ENCODE measurements at regions not wholly inside any gene's neighbourhood (a gene's known extent, or its start where the extent isn't known, plus 50 kb on each side); places are given as distances from the start of the nearest gene placed in this dataset.

DNA sequence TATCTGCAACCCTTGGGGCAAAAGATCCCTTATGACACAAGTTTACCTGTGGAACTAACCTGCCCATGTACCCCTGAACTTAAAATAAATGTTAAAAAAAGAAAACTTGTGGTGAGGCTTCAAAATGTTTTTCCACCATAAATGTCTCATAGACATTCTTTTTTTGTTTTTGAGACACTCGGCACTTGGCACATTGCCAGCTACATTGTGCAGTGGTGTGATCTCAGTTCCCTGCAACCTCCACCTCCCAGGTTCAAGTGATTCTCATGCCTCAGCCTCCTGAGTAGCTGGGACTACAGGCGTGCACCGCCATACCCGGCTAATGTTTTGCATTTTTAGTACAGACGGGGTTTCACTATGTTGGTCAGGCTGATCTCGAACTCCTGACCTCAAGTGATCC lies 528.9 kb upstream of the CXorf51A start:
- Histone ChIP-seq H3K27ac (ENCODE audit: low read depth, low read length, poor library complexity, severe bottlenecking) (no peak overlapping the region), H3K4me3 (ENCODE audit: low read depth, low read length, poor library complexity, severe bottlenecking) (no peak overlapping the region), H3K9me3 (ENCODE audit: low read length) (no peaks in the 10 kb centered on the region), H4K20me1 (ENCODE audit: insufficient read depth, low read length) (no peaks in the 10 kb centered on the region), H3K36me3 (ENCODE audit: insufficient read depth, low read length) (no peaks in the 10 kb centered on the region), H3K79me2 (ENCODE audit: insufficient read depth, low read length) (no peaks in the 10 kb centered on the region), H2AFZ (ENCODE audit: low read length) (no peak overlapping the region), H3F3A (ENCODE audit: insufficient read depth, low read length) (no peaks in the 10 kb centered on the region), H3K4me1 (ENCODE audit: insufficient read depth, low read length, severe bottlenecking) (no peaks in the 10 kb centered on the region), H3K9me2 (ENCODE audit: low read depth, low read length) (no peaks in the 10 kb centered on the region), H3K9ac (ENCODE audit: low read length) (no peak overlapping the region), H3K4me2 (ENCODE audit: low read length) (no peak overlapping the region), H3K27me3 (ENCODE audit: insufficient read depth, low read length) (no peaks in the 10 kb centered on the region)
- TF ChIP-seq, protein P1, sequence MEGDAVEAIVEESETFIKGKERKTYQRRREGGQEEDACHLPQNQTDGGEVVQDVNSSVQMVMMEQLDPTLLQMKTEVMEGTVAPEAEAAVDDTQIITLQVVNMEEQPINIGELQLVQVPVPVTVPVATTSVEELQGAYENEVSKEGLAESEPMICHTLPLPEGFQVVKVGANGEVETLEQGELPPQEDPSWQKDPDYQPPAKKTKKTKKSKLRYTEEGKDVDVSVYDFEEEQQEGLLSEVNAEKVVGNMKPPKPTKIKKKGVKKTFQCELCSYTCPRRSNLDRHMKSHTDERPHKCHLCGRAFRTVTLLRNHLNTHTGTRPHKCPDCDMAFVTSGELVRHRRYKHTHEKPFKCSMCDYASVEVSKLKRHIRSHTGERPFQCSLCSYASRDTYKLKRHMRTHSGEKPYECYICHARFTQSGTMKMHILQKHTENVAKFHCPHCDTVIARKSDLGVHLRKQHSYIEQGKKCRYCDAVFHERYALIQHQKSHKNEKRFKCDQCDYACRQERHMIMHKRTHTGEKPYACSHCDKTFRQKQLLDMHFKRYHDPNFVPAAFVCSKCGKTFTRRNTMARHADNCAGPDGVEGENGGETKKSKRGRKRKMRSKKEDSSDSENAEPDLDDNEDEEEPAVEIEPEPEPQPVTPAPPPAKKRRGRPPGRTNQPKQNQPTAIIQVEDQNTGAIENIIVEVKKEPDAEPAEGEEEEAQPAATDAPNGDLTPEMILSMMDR (IDR thresholded peaks at IDR 0.05; ENCODE audit: low read length): no peak
- no peak for TF ChIP-seq EZH2 (IDR thresholded peaks at IDR 0.05; ENCODE audit: borderline replicate concordance, low read length)

DNA sequence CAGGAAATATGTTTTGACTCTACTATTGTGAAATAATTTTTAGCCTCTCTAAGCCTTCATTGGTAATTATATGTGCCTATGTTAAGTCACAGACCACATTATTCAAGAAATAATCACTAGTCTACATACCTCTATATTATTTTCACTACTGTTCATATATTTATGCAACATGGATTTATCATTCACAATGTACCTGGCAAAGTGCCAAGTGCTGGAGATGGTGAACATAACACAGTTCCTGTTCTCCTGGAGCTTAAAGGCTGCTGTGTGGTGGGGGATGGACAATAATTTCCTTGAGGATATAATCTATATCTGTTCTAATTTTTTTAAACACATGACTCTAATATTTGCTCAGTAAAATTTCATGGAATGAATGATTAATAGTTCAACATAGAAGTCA lies 527.7 kb upstream of the CXorf51A start:
- Histone ChIP-seq H3K27me3 (ENCODE audit: insufficient read depth, low read length) (no peaks in the 10 kb centered on the region), H3K4me1 (ENCODE audit: insufficient read depth, low read length, severe bottlenecking) (no peaks in the 10 kb centered on the region), H3F3A (ENCODE audit: insufficient read depth, low read length) (no peaks in the 10 kb centered on the region), H3K4me2 (ENCODE audit: low read length) (no peak overlapping the region), H4K20me1 (ENCODE audit: insufficient read depth, low read length) (no peaks in the 10 kb centered on the region), H3K27ac (ENCODE audit: low read depth, low read length, poor library complexity, severe bottlenecking) (no peak overlapping the region), H3K9ac (ENCODE audit: low read length) (no peak overlapping the region), H3K79me2 (ENCODE audit: insufficient read depth, low read length) (no peaks in the 10 kb centered on the region), H3K4me3 (ENCODE audit: low read depth, low read length, poor library complexity, severe bottlenecking) (no peak overlapping the region), H2AFZ (ENCODE audit: low read length) (no peak overlapping the region), H3K9me3 (ENCODE audit: low read length) (no peaks in the 10 kb centered on the region), H3K36me3 (ENCODE audit: insufficient read depth, low read length) (no peaks in the 10 kb centered on the region), H3K9me2 (ENCODE audit: low read depth, low read length) (no peaks in the 10 kb centered on the region)
- TF ChIP-seq EZH2 (IDR thresholded peaks at IDR 0.05; ENCODE audit: borderline replicate concordance, low read length): no peak
- TF ChIP-seq, protein P1 (IDR thresholded peaks at IDR 0.05; ENCODE audit: low read length): no peak

DNA sequence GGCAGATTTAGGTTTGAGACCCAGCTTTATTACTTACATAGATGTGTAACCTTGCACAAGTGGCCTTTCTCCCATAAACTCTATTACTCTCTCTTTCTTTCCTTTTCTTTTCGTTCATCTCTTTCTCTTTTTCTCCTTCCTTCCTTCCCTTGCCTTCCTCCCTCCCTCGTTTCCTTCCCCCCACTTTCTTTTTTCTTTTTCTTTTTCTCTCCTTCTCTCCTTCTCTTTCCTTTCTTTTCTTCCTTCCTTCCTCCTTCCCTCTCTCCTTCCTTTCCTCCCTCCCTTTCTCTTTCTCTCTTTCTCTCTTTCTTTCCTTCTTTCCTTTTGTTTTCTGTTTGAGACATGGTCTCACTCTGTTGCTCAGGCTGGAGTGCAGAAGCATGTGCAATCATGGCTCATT lies 526.4 kb upstream of the CXorf51A start:
- Histone ChIP-seq H3K27ac (ENCODE audit: low read depth, low read length, poor library complexity, severe bottlenecking) (no peak overlapping the region), H2AFZ (ENCODE audit: low read length) (no peak overlapping the region), H3K4me3 (ENCODE audit: low read depth, low read length, poor library complexity, severe bottlenecking) (no peak overlapping the region), H3K79me2 (ENCODE audit: insufficient read depth, low read length) (no peaks in the 10 kb centered on the region), H3K9me3 (ENCODE audit: low read length) (no peaks in the 10 kb centered on the region), H3F3A (ENCODE audit: insufficient read depth, low read length) (no peaks in the 10 kb centered on the region), H3K36me3 (ENCODE audit: insufficient read depth, low read length) (no peaks in the 10 kb centered on the region), H3K9me2 (ENCODE audit: low read depth, low read length) (no peaks in the 10 kb centered on the region), H3K4me2 (ENCODE audit: low read length) (no peak overlapping the region), H3K4me1 (ENCODE audit: insufficient read depth, low read length, severe bottlenecking) (no peaks in the 10 kb centered on the region), H3K27me3 (ENCODE audit: insufficient read depth, low read length) (no peaks in the 10 kb centered on the region), H3K9ac (ENCODE audit: low read length) (no peak overlapping the region), H4K20me1 (ENCODE audit: insufficient read depth, low read length) (no peaks in the 10 kb centered on the region)
- TF ChIP-seq, protein P1 (IDR thresholded peaks at IDR 0.05; ENCODE audit: low read length): no peak
- TF ChIP-seq EZH2 (IDR thresholded peaks at IDR 0.05; ENCODE audit: borderline replicate concordance, low read length): no peak

All from OCI-LY1 (cell line).